GM12872 (cell line): ENCODE measurements at regions not wholly inside any gene's neighbourhood (a gene's known extent, or its start where the extent isn't known, plus 50 kb on each side); places are given as distances from the start of the nearest gene placed in this dataset.

Experiments
- TF ChIP-seq, protein P1 (sequence below): IDR thresholded peaks from 3 replicates; pipeline ENCODE4 v1.5.1; 2011; ENCODE audit warnings: low read depth, mild to moderate bottlenecking, low read length, moderate library complexity; ENCODE audit not compliant: insufficient read depth

DNA sequence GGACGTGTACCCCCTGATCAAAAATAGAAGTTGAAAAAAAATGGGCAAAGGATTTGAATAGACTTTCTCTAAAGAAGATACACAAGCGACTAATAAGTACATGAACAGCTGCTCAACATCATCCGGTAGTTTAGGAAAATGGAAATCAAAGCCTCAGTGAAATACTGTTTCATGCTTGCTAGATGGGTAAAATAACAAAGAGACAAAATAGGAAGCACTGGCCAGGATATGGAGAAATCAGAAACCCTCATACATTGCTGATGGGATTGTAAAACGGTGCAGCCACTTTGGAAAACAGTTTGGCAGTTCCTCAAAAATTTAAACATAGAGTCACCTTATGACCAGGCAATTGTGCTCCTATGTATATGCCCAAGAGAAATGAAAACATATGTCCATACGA is 65.0 kb upstream of the SUB1 start:
- TF ChIP-seq, protein P1, sequence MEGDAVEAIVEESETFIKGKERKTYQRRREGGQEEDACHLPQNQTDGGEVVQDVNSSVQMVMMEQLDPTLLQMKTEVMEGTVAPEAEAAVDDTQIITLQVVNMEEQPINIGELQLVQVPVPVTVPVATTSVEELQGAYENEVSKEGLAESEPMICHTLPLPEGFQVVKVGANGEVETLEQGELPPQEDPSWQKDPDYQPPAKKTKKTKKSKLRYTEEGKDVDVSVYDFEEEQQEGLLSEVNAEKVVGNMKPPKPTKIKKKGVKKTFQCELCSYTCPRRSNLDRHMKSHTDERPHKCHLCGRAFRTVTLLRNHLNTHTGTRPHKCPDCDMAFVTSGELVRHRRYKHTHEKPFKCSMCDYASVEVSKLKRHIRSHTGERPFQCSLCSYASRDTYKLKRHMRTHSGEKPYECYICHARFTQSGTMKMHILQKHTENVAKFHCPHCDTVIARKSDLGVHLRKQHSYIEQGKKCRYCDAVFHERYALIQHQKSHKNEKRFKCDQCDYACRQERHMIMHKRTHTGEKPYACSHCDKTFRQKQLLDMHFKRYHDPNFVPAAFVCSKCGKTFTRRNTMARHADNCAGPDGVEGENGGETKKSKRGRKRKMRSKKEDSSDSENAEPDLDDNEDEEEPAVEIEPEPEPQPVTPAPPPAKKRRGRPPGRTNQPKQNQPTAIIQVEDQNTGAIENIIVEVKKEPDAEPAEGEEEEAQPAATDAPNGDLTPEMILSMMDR, result no peak

DNA sequence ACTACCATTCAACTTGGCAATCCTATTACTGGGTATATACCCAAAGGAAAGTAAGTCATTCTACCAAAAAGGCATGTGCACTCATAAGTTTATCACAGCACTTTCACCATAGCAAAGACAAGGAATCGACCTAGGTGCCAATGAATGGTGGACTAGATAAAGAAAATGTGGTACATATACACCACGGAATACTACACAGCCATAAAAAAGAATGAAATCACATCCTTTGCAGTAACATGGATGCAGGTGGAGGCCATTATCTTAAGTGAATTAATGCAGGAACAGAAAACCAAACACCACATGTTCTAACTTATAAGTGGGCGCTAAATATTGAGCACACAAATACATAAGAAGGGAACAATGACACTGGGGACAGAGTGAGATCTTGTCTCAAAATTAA is 65.8 kb upstream of the SUB1 start:
- TF ChIP-seq, protein P1, result no peak

DNA sequence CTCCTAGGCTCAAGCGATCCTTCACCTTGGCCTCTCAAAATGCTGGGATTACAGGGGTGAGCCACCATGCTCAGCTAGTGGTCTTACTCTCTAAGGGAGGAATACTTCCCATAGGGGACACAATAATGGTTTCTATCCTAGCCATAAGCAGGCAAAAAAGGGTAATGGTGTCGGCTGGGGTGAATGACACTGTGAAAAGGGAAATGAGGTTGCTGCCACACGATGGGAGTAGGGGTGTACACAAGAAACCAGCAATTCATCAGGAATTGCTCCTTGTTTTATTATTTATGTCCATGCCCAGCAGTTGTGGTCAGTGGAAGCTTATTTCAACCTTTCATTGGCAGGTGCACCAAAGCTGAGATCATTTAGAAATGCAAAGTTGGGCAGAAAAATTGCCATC is 70.3 kb upstream of the ZFR start:
- TF ChIP-seq, protein P1, result no peak

DNA sequence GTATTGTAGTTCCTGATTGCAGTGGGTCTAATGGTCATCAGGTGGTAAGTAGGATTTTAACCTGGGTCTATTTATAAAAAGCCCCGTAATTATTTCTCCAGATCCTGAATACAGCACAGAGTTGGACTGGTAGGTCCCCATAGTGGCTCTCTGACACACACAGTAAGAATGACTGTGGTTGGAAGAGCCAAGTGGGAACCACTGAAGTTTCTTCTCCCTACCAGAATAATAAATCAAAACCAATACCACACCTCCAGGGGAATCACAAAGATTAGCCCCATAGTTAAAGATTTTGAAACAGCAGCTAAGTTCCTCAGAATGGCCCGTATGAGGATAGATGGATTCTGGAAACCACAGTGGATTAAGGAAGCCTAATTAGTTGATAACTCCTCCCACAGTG is 68.4 kb upstream of the ZFR start:
- TF ChIP-seq, protein P1, result no peak

DNA sequence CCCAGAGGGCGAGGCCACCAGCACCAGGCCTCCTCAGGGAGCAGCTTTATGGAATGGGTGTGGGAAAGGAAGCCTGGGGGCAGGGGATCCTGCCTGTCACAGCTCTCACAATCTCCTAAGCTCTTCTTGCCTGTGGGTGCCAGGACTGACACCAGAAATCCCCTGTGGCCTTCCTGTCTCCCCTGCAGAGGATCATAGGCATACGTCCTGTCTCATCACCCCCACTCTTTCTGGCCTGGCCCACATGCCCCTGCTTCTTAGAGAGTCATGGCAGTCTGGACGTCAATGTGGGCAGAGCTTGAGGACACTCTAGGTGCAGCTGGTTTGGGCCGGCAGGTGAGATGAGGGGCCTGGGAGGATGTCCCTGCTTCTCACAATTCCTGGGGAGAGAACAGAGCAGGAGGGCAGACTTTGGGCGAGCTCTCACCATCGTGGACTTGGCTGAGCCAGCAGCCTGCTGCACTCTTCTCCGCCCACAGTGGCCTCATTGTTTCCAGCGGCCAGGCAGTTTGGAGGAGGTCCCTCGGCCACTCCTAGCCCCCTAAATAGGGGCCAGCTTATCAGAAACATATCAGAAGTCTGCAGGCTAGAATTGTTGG is 67.3 kb upstream of the ZFR start:
- TF ChIP-seq, protein P1, result no peak

DNA sequence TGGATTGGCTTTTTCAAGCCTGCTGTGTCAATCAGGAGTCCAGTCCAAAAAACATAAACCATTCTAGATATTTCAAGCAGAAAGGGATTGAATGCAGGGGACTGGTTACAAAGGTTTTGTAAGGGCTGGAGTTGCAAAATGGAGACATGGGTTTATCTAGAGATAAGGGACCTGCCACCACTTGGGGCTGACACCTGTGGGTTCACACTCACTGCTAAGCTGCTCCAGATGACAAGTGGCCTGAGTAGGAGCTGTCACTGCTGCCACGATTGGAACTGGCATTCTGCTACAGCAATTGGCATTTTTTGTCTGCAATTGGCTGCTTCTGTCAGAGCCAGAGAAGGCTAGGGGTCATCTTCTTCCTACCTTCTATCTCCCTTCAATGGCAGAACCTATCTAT is 66.3 kb upstream of the ZFR start:
- TF ChIP-seq, protein P1, result no peak

DNA sequence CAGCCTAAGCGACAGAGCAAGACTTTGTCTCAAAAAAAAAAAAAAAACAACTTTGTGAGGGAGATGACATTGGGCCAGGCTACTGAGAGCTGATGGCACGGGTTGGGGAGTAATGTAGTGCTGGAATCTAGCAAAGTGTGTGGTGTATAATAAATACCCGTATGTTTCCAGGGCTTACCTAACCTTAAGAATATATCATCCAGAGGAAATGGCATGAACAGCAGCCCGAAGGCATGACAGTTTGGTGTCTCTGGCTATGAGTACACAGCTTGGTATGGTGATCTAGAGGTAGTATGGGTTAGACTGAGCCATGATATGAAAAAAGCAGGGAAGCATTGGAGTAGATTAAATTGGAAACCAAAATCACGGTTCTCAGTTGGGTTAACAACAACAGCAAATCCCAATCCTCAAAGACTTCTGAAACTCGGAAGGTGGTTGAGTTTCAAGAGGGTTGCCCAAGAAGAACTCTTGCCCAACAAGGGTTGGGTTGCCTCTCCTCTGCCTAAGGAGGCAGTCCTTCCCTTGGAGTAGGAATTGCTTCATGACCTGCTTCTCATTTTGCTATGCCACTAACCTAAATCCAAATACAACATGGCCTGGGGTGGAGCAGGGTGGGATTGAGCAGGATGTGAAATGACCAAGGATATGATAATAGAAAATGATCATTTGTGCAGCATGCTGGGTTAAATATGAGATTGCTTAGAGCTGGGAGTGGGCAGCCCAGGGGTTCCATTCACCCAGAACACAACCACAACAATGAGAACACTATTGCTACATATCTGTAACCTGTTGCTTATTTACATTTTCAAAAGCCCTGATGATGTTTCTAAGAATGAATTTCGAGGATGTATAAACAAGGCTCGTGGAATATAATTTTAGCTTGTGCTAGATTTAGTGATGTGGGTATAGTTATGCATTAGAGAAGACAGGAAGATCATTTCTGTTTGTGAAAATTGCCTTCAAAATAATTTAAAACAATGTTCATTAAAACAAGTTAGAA is 64.6 kb upstream of the ZFR start:
- TF ChIP-seq, protein P1, result no peak
